HFF-Myc (cell line): ENCODE measurements at regions not wholly inside any gene's neighbourhood (a gene's known extent, or its start where the extent isn't known, plus 50 kb on each side); places are given as distances from the start of the nearest gene placed in this dataset.

ENCODE experiments used
- DNase-seq: peaks from one replicate; pipeline ENCODE4 v3.0.0-alpha.2; 2011; ENCODE audit warnings: low read depth; ENCODE audit errors: extremely low read depth
- H3K4me3 ChIP-seq: replicated peaks from 2 replicates; pipeline ENCODE4 v1.5.1; 2011; ENCODE audit warnings: low read depth, mild to moderate bottlenecking, control low read depth, low read length
- TF ChIP-seq, protein P1 (sequence below): IDR thresholded peaks from 2 replicates; pipeline ENCODE4 v1.5.1; 2012; ENCODE audit warnings: mild to moderate bottlenecking, low read depth, low read length, control low read depth; ENCODE audit errors: missing control alignments

DNA sequence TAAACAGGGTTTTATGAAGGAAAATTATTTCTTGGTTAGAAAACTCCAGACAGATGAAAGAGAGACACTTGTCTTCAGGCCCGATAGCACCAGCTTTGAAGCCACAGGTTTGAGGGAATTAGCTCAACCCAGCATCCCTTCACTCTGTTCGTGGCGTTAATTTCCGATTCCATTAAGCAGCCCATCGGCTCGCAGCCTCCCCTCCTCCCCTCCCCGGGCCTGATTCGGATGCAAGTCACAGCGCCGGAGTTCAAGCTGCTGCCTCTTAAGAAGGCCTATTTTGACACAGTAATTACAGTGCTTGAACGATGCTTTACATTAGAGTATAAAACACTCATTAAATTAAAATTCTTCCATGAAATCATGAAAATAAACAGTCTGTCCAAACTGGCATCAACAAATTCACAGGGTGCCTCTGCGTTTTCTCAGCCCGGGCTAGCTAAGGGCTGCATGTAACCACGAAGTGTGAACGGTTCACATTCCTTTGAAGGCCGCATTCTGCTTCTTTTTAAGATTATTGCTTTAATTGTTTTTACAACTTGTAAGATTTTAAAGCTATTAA is 145.8 kb downstream of the DICER1 start:
- no peak overlapping the region for H3K4me3 ChIP-seq
- no peak for DNase-seq
- TF ChIP-seq, protein P1, sequence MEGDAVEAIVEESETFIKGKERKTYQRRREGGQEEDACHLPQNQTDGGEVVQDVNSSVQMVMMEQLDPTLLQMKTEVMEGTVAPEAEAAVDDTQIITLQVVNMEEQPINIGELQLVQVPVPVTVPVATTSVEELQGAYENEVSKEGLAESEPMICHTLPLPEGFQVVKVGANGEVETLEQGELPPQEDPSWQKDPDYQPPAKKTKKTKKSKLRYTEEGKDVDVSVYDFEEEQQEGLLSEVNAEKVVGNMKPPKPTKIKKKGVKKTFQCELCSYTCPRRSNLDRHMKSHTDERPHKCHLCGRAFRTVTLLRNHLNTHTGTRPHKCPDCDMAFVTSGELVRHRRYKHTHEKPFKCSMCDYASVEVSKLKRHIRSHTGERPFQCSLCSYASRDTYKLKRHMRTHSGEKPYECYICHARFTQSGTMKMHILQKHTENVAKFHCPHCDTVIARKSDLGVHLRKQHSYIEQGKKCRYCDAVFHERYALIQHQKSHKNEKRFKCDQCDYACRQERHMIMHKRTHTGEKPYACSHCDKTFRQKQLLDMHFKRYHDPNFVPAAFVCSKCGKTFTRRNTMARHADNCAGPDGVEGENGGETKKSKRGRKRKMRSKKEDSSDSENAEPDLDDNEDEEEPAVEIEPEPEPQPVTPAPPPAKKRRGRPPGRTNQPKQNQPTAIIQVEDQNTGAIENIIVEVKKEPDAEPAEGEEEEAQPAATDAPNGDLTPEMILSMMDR = no peak

DNA sequence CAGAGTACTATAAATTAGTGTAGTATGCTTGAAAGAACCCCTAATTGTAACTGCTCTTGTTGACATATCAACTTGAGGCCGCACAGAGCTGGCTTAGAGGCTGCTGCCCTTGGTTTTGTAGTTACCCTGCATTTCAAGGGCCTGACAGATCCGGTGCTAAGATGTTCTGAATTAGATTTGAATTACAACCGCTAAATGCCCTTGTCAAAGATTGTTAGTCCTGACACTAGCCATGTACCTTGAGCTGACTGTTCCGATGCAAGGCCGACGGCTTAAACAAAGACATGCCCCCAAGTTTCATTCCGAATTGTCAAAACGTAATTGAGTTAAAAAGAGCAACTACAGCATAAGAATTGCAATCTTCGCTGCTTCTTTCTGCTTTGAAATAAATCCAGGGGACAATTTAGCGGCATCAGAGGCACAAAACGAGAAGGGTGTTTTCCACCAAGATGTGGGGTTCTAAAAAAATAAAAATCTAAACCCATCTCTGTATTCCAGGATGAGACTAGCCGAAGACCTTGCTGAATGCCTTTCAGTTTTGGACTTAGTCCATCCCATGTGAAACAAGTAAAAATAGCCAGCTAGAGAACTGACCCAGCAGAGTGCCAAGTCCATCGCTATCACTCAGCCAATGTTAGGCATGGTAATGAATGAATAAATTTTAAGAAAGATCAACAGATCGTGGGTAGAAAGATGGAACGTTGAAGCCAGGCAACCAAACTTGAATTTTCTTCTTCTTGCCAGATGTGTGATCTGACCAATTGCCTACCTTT is 148.7 kb downstream of the DICER1 start:
- TF ChIP-seq, protein P1 = no peak
- H3K4me3 ChIP-seq = no peak overlapping the region
- no peak for DNase-seq

DNA sequence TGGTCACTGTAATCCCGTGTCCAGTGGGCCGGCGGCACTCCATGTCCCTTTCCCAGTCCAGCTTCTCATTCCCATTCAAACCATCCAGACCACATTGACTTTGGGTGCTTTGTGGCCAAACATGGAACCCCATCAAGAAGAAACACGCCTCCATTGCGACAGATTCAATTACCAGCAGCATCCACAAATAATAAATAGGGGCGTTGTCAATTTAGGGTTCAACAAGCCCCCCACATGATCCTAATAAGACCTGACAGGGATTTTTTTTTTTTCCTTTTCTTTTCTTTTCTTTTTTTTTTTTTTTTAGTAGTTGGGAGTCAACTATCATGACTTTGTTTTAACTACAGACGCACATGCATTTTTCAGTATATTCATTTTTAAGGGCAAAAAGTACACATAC is 149.4 kb downstream of the DICER1 start:
- TF ChIP-seq, protein P1 = no peak

DNA sequence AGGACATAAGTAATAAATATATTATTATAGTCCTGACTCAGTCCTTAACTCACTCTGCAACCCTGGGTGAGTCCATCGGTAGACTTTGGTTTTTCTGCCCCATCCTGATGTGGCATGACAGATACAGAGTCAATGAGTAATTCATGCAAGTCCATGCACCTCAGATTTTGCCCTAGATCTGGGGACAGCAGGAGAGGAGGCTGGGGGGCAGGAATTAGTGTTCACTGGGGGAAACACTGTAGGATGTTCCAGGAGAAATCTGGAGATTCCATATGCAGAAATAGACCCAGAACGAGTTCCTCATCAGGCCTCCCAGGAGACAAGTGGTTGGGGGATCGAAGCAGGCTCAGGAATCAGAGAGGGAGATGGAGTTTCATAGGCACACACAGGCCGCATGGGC is 150.8 kb downstream of the DICER1 start:
- DNase-seq = no peak
- no peak overlapping the region for H3K4me3 ChIP-seq
- TF ChIP-seq, protein P1 = no peak

More for the DNA sequence above, 149.4 kb downstream of the DICER1 start:
- H3K4me3 ChIP-seq = no peak overlapping the region
- no peak for DNase-seq

DNA sequence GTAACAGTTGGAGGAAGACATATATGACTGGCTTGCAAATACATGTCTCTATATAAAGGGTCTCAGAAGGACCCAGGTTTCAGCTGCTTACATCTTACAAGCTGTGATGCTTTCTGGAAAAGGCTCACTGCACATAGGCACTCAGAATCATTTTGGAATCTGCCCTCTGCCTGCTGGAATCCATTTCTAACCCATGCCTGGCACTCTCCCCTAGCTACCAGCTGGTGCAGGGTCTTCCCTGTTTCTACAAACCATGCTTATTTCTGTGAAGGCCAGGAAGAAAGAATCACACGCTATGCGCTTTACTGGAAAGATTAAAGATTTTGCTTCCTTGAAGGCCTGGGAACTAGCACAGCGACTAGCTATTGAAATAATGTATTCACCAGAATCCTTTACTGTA is 151.3 kb downstream of the DICER1 start:
- DNase-seq = no peak
- no peak overlapping the region for H3K4me3 ChIP-seq

DNA sequence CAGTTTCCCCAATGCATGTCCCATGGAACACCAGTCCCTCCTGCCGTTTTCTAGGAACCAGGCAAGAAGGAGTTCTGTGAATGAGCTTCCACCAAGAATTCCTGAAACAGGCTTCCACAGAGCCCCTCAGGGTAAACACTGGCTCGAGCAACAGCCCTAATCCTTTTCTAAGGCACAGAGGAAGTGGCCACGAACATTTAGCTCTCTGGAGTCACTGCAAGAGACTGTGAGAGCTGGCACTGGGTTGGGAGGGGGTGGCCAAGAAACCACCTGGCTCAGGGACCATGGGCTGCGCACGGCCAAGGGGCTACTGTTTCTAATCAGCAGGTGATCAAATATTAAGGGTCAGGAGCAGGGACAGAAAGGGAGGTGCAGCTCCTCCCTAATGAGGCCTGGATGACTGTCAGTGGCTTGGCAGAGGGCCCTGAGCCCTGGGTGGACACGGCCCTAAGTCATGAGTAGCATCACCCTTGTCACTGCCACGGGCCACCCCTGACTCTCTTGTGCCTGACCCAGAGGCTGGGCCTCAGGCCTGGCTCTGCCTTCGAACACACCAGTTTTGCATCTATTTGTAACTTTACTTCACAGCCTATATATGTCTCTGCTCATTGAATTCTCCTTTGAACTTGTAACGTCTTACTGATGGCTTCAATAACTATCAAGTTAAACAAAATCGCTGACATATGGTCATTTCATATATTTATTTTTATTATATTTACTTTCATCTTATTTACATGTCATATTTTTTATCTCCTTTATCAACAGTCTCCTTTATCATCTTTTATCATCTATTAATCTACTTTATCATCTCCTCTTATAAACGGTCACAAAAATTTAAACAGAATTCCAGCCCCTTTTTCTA is 154.0 kb downstream of the DICER1 start:
- TF ChIP-seq, protein P1 = no peak
- DNase-seq = no peak
- H3K4me3 ChIP-seq = no peak overlapping the region

More for the DNA sequence above, 151.3 kb downstream of the DICER1 start:
- TF ChIP-seq, protein P1 = no peak
